ENCODE measurements at regions not wholly inside any gene's neighbourhood (a gene's known extent, or its start where the extent isn't known, plus 50 kb on each side); places are given as distances from the start of the nearest gene placed in this dataset.
"Not testable (repeated sequence)": the region's sequence is repeated elsewhere in the genome, so short reads cannot be mapped to it uniquely, and the experiment has no call there.

- not testable (repeated sequence) for TF ChIP-seq CTCF (IDR thresholded peaks at IDR 0.05; ENCODE audit: low read depth, low read length, missing input control); MAX (IDR thresholded peaks at IDR 0.05); FOXA1 (IDR thresholded peaks at IDR 0.05); YY1 (IDR thresholded peaks at IDR 0.05); SP1 (IDR thresholded peaks at IDR 0.05); TAF1 (conservative IDR thresholded peaks at IDR 0.05); RAD21 (IDR thresholded peaks at IDR 0.05); GABPA (IDR thresholded peaks at IDR 0.05 in 1 of 2, conservative IDR thresholded peaks at IDR 0.05 in 1 of 2); HNF4A (conservative IDR thresholded peaks at IDR 0.05); REST (IDR thresholded peaks at IDR 0.05); HNF4G (IDR thresholded peaks at IDR 0.05)
- TF ChIP-seq, protein P1, sequence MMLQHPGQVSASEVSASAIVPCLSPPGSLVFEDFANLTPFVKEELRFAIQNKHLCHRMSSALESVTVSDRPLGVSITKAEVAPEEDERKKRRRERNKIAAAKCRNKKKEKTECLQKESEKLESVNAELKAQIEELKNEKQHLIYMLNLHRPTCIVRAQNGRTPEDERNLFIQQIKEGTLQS (IDR thresholded peaks at IDR 0.05) = not testable (repeated sequence)
- TF ChIP-seq, protein P2, sequence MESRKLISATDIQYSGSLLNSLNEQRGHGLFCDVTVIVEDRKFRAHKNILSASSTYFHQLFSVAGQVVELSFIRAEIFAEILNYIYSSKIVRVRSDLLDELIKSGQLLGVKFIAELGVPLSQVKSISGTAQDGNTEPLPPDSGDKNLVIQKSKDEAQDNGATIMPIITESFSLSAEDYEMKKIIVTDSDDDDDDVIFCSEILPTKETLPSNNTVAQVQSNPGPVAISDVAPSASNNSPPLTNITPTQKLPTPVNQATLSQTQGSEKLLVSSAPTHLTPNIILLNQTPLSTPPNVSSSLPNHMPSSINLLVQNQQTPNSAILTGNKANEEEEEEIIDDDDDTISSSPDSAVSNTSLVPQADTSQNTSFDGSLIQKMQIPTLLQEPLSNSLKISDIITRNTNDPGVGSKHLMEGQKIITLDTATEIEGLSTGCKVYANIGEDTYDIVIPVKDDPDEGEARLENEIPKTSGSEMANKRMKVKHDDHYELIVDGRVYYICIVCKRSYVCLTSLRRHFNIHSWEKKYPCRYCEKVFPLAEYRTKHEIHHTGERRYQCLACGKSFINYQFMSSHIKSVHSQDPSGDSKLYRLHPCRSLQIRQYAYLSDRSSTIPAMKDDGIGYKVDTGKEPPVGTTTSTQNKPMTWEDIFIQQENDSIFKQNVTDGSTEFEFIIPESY (IDR thresholded peaks at IDR 0.05) = not testable (repeated sequence)
Measured at GRCh38 chr1:206356310-206356709, 114.0 kb upstream of the IKBKE start.

Measured in liver (tissue), 3 donors.